Anterior cingulate cortex (tissue), 58 donors: ENCODE measurements at regions not wholly inside any gene's neighbourhood (a gene's known extent, or its start where the extent isn't known, plus 50 kb on each side); places are given as distances from the start of the nearest gene placed in this dataset.
"Not testable (repeated sequence)": the region's sequence is repeated elsewhere in the genome, so short reads cannot be mapped to it uniquely, and the experiment has no call there.

Experiments
- DNase-seq, 58 donors: peaks; one replicate each; lab custom pipeline; 2025; lab: John Stamatoyannopoulos, UW

DNA sequence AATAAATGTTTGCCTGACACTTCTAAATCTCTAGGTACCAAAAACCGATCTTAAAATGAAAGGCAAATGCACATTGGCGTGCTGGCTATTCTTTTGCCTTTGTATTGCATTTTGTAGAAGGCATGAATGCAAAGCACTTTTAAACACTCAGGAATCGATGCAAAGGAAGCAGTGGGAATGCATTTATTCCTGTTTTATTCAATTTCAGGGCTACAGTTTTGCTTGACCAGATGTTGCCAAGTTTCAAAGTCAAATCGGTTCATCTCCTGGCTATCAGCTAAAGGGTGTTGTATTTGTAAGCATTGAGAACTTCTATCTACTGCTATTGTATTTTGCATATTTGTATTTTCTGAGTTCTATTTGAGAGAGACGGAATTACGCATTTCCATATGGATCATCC is 659.8 kb upstream of the SLC35B3 start:
- no peak for DNase-seq

DNA sequence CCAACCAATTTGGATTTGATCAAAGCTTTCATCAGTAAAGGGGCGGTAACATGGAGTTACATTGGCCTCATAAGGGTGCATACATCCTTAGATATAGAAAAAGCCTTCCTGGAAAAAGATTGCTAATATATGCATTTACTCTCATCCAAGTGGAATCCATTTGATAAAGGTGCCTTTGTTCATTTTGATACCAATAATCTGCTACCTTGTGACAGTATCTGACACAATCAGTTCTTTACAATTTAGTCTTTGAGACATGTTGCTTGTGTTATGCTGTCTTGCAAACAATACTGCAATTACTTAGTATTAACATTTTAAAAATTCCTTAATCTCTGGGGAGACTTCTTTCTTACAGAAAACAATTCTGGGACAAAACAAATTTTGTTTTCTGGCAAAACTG is 654.4 kb upstream of the SLC35B3 start:
- no peak for DNase-seq

- no peak for DNase-seq
Measured at GRCh38 chr6:9087470-9087869, 652.1 kb upstream of the SLC35B3 start.

DNA sequence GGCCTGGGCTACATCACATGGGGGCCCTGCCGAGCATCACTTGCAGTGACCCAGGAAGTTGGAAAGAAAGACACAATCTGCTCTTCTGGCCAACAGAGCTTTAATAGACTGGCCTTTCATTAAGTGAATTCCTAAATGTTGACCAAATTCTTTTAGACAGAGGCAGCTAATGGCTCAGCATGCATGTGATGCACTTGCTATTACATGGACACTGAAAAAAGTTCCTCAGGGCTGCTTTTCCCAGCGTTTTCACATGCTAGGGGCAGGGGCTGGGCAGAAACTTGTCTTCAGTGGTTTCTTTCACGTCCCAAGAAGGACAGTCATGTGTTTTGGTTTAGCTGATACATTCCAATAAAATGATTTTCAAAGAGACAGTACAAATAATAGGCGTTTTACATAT is 651.0 kb upstream of the SLC35B3 start:
- no peak for DNase-seq

DNA sequence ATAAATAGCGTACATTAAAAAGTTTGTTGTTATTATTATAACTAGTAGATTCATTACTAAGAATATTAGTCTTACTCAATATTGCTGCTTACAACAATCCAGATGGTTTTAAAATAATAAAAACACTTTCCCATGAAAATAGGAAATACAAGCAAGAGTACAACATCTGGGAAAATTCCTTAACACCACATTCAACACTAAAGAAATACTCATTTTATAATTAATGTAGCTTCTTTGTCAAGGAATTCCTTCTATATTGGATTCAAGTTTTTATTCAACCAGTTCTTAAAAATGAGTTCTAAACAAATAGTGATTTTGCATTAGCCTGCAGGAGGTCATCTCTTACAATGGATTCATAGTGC is 650.3 kb upstream of the SLC35B3 start:
- DNase-seq: no peak

DNA sequence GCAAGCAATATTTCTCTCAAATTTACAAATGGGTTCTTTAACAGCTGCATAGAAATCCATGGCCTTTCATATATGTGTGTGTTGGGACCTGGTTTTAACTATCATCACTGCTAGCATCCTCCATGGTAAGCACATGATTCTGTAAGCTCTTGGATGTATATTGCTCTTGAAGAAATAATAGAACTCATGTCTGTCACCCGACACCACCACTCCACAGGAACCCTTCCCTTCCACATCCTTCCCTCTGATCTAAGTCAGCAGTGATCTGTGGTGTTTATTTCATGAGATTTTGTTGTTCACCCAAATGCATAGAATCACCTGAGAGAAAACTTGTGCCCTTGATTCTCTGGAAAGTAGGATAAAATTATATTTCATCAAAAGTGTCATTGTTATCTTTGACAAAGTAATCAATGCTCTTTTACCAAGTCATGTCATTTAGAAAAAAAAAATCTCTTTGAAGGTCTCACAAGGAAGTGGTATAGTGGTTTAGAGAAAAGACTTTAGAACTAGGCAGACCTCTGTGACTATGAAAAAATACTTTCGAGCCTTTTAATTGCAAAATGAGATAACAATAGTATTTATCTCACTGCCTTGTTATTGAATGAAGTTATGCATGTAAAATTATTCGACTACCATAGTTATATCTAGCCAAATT is 649.8 kb upstream of the SLC35B3 start:
- no peak for DNase-seq

DNA sequence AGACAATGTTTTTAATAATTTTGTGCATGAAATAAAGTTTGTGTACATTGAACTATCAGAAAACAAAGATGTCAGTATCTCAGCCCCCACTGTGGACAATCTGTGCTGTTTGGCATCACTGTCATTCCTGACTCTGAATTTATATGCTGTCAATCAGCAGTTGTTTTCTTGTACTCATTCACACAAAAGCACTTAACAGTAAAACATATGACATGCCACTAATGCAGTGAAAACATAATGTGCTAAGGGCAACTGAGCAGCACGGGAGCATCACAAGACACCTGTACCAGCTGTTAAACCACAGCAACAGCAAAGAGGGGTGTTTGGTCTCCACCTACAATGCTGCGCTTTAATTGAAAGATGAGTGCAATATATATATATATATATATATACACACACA is 647.8 kb upstream of the SLC35B3 start:
- DNase-seq: no peak

GRCh38 chr6:9066726-9067125 is 631.4 kb upstream of the SLC35B3 start:
- no peak for DNase-seq

GRCh38 chr6:9064156-9064555 is 628.8 kb upstream of the SLC35B3 start:
- no peak for DNase-seq

- no peak for DNase-seq
Measured at GRCh38 chr6:9062596-9062995, 627.3 kb upstream of the SLC35B3 start.

GRCh38 chr6:9057937-9058336 is 622.6 kb upstream of the SLC35B3 start:
- DNase-seq: no peak

- no peak for DNase-seq
Measured at GRCh38 chr6:9056556-9056955, 621.2 kb upstream of the SLC35B3 start.

DNA sequence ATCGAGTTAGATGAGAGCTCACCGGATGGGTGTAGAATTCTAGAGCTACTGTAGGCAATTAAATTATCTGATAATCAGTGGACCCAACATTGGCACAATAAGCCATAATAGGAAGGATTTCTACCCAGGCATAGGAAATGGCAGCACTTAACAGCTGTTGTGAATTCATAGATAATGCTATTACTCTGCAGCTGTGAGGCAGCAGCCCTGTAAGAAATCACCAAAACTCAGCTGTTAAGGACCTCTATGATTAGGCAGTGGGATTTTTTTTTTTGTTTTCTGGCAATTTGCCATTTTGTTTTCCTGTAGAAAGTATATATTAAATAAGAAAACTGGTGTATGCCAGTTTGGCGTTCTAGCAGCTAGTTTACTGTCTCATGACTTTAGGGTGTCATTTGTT is 609.1 kb upstream of the SLC35B3 start:
- DNase-seq: no peak

GRCh38 chr6:9040718-9041117 is 605.4 kb upstream of the SLC35B3 start:
- DNase-seq: no peak

DNA sequence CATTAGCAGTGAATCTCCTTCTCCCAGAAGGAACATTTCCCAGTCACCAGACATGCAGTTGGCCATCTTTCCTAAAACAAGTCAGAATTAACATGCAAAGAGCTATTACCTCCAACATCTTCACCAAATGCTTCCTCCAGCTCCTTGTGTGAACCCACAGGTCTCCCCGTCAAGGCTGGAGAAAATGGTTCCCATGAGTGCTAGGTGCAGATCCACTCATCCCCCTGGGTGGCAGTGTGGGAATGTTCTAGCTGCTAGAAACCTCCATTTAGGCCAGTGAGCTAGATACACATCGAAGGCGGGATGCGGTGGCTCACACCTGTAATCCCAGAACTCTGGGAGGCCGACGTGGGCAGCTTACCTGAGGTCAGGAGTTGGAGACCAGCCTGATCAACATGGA is 603.9 kb upstream of the SLC35B3 start:
- DNase-seq: no peak

- no peak for DNase-seq
Measured at GRCh38 chr6:9028086-9028485, 592.7 kb upstream of the SLC35B3 start.

- no peak for DNase-seq
Measured at GRCh38 chr6:9025796-9026394, 590.5 kb upstream of the SLC35B3 start.

GRCh38 chr6:9025228-9025627 is 589.9 kb upstream of the SLC35B3 start:
- no peak for DNase-seq

- not testable (repeated sequence) for DNase-seq
Measured at GRCh38 chr6:9024246-9024645, 588.9 kb upstream of the SLC35B3 start.

DNA sequence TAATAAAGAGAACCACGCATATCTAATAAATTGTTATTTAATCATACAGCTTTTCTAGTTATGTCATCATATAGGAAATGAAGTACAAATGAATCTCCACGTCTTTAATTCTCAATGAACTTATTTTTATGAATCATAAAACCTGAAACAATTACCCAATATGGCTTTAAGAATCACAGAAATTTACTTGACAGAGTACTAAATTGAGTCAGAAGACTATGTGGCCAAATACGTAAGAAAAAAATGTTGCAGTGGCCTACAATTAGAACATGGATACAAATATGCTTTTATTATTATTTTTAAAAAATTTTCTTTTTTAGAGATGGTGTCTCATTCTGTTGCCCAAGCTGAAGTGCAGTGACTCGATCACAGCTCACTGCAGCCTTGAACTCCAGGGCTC is 584.7 kb upstream of the SLC35B3 start:
- DNase-seq: no peak

- DNase-seq: no peak
Measured at GRCh38 chr6:9009931-9010330, 574.6 kb upstream of the SLC35B3 start.

DNA sequence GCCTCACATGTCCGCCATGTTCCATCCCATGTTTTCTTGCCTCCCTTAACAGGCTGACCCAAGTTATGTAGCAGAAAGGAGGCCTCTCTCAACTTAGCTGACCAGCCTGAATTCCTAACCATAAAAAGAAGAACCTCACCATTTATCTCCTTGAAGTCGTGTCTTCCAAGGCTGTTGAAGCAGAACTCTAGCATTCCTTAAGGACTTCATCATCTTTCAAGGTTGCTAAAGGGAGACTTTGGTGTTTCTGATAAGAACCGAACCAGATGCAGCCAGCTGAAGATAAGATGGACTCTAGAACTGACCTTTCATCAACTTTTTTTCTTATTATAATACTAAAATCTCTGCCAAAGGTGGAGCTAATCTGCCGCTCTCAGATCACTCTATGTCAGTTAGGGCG is 571.7 kb upstream of the SLC35B3 start:
- DNase-seq: no peak

GRCh38 chr6:9002833-9003232 is 567.5 kb upstream of the SLC35B3 start:
- no peak for DNase-seq
